ENCODE measurements at regions not wholly inside any gene's neighbourhood (a gene's known extent, or its start where the extent isn't known, plus 50 kb on each side); places are given as distances from the start of the nearest gene placed in this dataset.

DNA sequence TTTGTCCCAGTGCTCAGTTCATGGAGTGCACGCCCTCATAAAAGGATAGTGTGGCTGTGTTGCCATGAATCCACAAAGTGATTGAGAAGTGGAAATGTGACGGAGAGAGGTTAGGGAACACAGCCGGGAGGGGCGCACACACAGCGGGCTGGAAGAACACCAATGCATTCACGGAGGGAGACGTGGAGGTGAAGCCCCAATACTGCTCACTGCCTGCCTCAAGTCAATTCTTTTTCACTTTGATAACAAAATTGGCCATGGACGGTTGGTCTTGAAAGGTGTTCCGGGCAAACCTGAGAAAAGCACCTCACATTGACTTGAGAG, 424.1 kb downstream of the MED10 start:
- H3K4me3 Mint-ChIP-seq (ENCODE audit: unreplicated experiment) = no peak overlapping the region
- H3K27me3 Mint-ChIP-seq (ENCODE audit: low read depth) = no peaks in the 10 kb centered on the region
- TF ChIP-seq, protein P1, sequence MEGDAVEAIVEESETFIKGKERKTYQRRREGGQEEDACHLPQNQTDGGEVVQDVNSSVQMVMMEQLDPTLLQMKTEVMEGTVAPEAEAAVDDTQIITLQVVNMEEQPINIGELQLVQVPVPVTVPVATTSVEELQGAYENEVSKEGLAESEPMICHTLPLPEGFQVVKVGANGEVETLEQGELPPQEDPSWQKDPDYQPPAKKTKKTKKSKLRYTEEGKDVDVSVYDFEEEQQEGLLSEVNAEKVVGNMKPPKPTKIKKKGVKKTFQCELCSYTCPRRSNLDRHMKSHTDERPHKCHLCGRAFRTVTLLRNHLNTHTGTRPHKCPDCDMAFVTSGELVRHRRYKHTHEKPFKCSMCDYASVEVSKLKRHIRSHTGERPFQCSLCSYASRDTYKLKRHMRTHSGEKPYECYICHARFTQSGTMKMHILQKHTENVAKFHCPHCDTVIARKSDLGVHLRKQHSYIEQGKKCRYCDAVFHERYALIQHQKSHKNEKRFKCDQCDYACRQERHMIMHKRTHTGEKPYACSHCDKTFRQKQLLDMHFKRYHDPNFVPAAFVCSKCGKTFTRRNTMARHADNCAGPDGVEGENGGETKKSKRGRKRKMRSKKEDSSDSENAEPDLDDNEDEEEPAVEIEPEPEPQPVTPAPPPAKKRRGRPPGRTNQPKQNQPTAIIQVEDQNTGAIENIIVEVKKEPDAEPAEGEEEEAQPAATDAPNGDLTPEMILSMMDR (IDR thresholded peaks at IDR 0.05) = no peak
- H3K9me3 Mint-ChIP-seq (ENCODE audit: low read depth) = peaks cover 13% of the 10 kb centered on the region
- no peak overlapping the region for H3K27ac Mint-ChIP-seq (ENCODE audit: unreplicated experiment)
- H3K4me1 Mint-ChIP-seq (ENCODE audit: low read depth) = no peaks in the 10 kb centered on the region
- DNase-seq (ENCODE audit: low spot score) = no peak
- H3K36me3 Mint-ChIP-seq (ENCODE audit: low read depth) = no peaks in the 10 kb centered on the region

DNA sequence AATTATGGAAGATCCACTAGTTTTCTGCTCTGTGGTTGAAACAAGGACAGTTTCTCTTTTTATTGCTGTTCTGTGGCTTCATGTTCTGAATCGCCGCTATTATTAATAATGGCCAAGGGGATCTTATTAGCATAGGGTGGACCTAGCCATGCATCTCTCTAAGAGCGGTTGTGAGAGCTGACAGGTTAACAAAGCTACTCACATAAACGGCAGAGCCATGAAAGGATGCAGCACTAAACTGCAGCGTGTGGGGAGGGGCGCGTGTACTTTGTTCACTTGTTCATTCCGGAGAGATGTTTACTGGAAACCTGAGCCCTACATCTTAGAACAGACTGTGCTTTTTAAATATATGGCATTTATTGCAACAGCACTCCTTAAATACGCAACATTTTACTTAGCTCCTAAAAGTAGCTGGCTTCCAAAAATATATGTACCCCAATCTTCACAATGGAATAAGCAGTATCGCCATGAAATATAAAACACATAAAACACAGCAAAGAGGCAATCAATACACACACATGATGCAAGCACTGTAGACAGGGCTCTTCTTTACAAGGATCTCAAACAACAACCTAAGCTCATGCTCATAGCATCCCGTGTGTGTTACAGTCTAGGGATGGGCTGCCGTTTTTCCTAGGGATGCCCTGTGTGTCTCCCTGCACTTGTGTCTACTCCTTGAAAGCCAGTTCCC, 424.6 kb downstream of the MED10 start:
- H3K27me3 Mint-ChIP-seq (ENCODE audit: low read depth) = no peaks in the 10 kb centered on the region
- H3K36me3 Mint-ChIP-seq (ENCODE audit: low read depth) = no peaks in the 10 kb centered on the region
- no peak for DNase-seq (ENCODE audit: low spot score)
- H3K4me1 Mint-ChIP-seq (ENCODE audit: low read depth) = no peaks in the 10 kb centered on the region
- H3K27ac Mint-ChIP-seq (ENCODE audit: unreplicated experiment) = no peak overlapping the region
- TF ChIP-seq, protein P1 (IDR thresholded peaks at IDR 0.05) = no peak
- peaks cover 13% of the 10 kb centered on the region for H3K9me3 Mint-ChIP-seq (ENCODE audit: low read depth)
- no peak overlapping the region for H3K4me3 Mint-ChIP-seq (ENCODE audit: unreplicated experiment)

DNA sequence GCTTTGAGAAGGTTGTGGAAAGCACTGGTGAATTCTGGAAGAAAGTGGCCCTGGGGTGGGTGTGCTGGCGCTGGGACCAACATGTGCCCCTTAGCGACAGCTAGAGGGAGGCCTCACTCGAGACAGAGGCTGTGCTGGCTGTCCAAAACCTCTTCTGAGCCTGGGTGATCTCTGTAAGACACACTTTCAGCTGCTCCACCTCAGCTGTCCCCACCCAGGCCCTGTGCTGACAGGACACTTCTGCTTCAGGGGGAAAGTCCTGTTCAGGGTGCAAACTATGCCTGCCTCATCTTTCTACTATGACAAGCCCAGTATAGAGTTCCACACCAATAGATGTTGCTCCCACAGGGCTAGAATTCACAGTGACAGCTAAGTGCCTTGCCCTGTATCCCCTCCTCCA, 426.4 kb downstream of the MED10 start:
- Mint-ChIP-seq H3K27ac (ENCODE audit: unreplicated experiment) (no peak overlapping the region), H3K27me3 (ENCODE audit: low read depth) (no peaks in the 10 kb centered on the region), H3K9me3 (ENCODE audit: low read depth) (peaks cover 19% of the 10 kb centered on the region), H3K4me1 (ENCODE audit: low read depth) (no peaks in the 10 kb centered on the region), H3K4me3 (ENCODE audit: unreplicated experiment) (no peak overlapping the region), H3K36me3 (ENCODE audit: low read depth) (no peaks in the 10 kb centered on the region)
- no peak for DNase-seq (ENCODE audit: low spot score)
- TF ChIP-seq, protein P1 (IDR thresholded peaks at IDR 0.05) = no peak

DNA sequence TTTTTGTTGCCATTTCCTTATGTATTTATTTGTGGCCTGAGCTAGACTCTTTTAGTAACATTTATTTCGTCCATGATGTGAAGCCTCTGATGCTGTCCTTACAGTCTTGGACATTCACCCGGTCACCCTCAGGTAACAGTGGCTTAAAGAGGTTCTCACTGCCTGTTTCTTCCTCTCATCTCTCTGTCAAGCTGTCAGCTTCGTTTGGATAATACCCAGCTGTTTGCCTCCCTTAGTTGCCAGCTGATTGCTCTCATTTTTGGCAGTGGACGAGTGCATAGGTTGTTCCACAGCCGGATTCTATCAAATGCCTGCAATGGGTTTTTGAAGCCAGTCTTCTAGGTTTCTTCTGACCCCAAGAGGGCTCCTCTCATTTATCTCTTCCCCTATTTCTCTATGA, 427.7 kb downstream of the MED10 start:
- no peaks in the 10 kb centered on the region for H3K36me3 Mint-ChIP-seq (ENCODE audit: low read depth)
- no peak overlapping the region for H3K27ac Mint-ChIP-seq (ENCODE audit: unreplicated experiment)
- TF ChIP-seq, protein P1 (IDR thresholded peaks at IDR 0.05) = no peak
- no peaks in the 10 kb centered on the region for H3K27me3 Mint-ChIP-seq (ENCODE audit: low read depth)
- H3K4me1 Mint-ChIP-seq (ENCODE audit: low read depth) = no peaks in the 10 kb centered on the region
- H3K4me3 Mint-ChIP-seq (ENCODE audit: unreplicated experiment) = no peak overlapping the region
- peaks cover 17% of the 10 kb centered on the region for H3K9me3 Mint-ChIP-seq (ENCODE audit: low read depth)
- DNase-seq (ENCODE audit: low spot score) = no peak

DNA sequence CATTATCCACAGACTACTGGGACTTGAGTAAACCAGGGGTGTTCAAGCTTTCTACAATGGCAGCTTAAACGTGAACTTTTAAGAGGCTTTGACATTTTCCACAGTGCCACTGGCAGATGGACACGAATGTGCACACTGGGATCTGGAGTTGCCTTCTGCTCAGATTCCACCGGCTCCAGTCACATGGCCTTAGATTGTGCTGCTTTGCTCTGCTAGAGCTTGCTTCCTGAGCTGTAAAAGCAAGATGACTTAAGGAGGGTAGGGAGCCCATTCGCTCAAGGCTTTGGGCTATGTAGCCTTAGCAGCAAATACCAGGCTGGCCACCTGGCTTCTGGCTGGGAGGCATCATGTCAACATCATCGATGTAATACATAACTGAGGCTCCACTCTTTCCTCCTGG, 436.9 kb downstream of the MED10 start:
- H3K4me3 Mint-ChIP-seq (ENCODE audit: unreplicated experiment) = no peak overlapping the region
- TF ChIP-seq, protein P1 (IDR thresholded peaks at IDR 0.05) = no peak
- no peaks in the 10 kb centered on the region for H3K36me3 Mint-ChIP-seq (ENCODE audit: low read depth)
- no peak for DNase-seq (ENCODE audit: low spot score)
- no peaks in the 10 kb centered on the region for H3K27me3 Mint-ChIP-seq (ENCODE audit: low read depth)
- H3K27ac Mint-ChIP-seq (ENCODE audit: unreplicated experiment) = no peak overlapping the region
- no peaks in the 10 kb centered on the region for H3K4me1 Mint-ChIP-seq (ENCODE audit: low read depth)
- no peaks in the 10 kb centered on the region for H3K9me3 Mint-ChIP-seq (ENCODE audit: low read depth)

Data from chondrocyte (in vitro differentiated cells).